ENCODE measurements at regions not wholly inside any gene's neighbourhood (a gene's known extent, or its start where the extent isn't known, plus 50 kb on each side); places are given as distances from the start of the nearest gene placed in this dataset.

DNA sequence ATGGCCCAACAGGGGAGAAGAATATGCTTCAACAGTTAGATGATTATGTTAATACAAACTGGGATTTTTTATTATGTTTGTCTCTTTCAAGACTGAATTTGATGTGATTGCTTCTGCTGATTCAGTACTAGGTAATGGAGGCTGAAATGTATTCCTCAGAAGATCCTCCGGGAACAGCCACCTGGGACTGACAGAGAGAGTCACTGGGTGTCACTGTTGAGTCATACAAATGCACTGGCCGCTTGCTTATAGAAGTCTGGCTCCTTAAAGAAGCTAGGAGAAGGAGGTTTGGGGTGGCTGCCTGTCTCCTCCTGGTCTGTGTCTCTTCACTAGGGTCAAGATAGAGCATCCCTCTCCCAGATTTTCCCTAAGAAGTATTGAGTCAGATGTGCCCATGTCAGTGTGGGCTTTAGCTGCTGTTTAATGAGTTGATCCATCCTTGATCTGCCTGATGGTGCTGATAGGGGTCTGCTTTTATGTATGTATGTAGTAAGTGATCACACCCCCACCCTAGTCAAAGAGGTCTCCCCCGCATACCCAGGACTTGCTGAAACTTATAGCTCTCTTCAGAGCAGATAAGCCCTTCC is 773.4 kb downstream of the BRINP1 start:
- Mint-ChIP-seq H3K9me3 (no peaks in the 10 kb centered on the region), H3K27ac (no peak overlapping the region), H3K4me1 (ENCODE audit: low read depth) (no peaks in the 10 kb centered on the region), H3K27me3 (ENCODE audit: low read depth) (no peaks in the 10 kb centered on the region), H3K4me3 (no peak overlapping the region), H3K36me3 (ENCODE audit: low read depth) (no peaks in the 10 kb centered on the region)
- DNase-seq (ENCODE audit: low spot score): no peak

DNA sequence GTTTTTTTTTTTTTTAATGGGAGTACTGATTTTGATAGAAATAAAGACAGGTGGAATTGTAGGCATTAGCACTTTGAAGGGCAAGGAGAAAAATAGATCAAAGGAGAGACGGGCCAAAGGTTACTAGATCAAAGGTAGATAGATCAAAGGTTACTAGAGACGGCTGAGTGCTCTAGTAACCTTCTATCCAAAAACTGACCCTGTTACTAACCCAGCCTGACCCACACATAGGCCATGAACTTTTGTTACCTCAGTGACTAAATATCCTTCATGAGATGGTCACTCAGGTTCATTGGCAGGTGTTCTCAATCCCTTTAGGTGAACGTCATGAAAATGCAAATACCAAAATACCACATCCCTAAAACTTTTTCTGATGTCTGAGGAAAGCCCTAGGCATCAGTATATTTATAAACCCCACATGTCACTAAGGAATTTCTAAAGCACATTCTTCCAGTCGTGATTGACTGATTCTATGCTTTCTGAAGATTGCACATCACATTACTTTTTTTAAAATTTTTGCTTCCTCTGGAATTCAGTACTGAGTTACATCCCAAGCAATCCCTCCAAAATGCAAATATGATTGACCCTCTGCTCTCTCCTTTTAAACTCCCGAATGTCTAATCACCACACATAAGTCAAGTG is 772.7 kb downstream of the BRINP1 start:
- DNase-seq (ENCODE audit: low spot score): no peak
- Mint-ChIP-seq H3K4me1 (ENCODE audit: low read depth) (no peaks in the 10 kb centered on the region), H3K4me3 (no peak overlapping the region), H3K27ac (no peak overlapping the region), H3K27me3 (ENCODE audit: low read depth) (no peaks in the 10 kb centered on the region), H3K9me3 (no peaks in the 10 kb centered on the region), H3K36me3 (ENCODE audit: low read depth) (no peaks in the 10 kb centered on the region)

DNA sequence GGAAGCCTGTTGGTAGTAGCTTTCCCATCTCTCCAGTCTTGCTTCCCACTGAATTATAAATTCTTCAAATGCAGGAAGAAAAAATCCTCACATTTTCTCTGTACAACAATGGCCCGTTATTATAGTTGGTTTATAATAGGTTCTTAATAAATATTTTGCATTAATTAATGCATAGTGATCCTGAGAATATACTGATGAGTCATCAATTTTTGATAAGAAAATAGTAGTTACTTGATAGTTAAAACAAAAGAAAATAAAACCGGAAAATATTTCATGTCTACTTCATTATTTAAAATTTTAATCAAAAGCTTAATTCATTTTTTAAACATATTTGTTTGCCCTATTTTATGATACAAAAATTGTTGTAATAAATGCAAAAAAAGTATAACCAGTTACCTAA is 762.6 kb downstream of the BRINP1 start:
- Mint-ChIP-seq H3K9me3 (peaks cover 3% of the 10 kb centered on the region), H3K36me3 (ENCODE audit: low read depth) (no peaks in the 10 kb centered on the region), H3K4me1 (ENCODE audit: low read depth) (no peaks in the 10 kb centered on the region), H3K27me3 (ENCODE audit: low read depth) (no peaks in the 10 kb centered on the region), H3K4me3 (no peak overlapping the region), H3K27ac (no peak overlapping the region)
- no peak for DNase-seq (ENCODE audit: low spot score)

DNA sequence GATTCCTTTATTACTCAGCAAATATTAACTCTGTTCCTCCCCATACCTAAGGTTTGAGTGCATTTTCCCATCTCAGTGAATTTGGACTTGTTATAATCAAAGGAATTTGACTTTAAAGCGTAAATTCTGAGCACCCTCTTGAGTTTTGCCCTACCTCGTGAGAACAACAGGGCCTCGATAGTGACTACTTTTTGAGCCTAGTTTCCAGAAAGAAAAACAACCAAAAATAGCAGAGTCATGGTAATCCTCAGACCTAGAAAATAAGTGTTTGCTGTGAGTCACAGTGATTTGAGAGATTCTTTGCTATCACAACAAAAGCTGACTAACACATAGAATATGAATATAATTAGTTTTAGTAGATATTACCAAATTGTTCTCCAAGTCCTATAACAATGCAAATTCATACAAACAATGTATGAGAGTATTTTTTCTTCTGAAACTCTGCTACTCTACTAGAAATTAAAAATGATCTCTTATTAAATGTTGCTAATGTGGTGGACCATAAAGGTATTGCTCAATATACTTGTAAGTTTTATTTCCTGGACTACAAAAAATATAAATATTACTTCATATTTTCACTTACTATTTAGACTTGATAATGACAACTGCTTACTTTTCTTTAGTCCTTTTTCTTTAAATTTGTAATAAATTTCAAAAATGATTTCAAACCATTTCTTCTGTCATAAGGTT is 759.7 kb downstream of the BRINP1 start:
- H3K9me3 Mint-ChIP-seq: peaks cover 7% of the 10 kb centered on the region
- no peaks in the 10 kb centered on the region for H3K36me3 Mint-ChIP-seq (ENCODE audit: low read depth)
- H3K27me3 Mint-ChIP-seq (ENCODE audit: low read depth): no peaks in the 10 kb centered on the region
- no peaks in the 10 kb centered on the region for H3K4me1 Mint-ChIP-seq (ENCODE audit: low read depth)
- no peak overlapping the region for H3K27ac Mint-ChIP-seq
- no peak overlapping the region for H3K4me3 Mint-ChIP-seq
- no peak for DNase-seq (ENCODE audit: low spot score)

DNA sequence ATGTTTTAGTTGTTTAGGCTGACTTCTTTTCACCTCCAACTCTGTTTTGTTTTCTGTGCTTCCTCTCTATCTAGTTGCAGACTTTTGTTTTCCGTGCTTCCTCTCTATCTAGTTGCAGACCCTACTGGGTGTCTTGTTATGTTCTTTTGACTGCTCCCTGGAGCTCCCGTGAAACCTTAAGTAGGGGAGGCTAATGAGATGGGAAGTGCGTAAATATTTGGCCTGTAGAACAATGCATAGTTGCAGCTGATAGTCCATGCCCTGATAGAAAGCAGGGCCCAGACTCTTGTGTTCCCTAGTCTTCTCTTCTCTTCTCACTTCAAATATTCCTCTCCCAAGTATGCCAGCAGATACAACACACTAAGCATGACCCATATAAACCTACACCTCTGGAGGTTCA is 757.0 kb downstream of the BRINP1 start:
- peaks cover 14% of the 10 kb centered on the region for H3K9me3 Mint-ChIP-seq
- no peak overlapping the region for H3K4me3 Mint-ChIP-seq
- H3K4me1 Mint-ChIP-seq (ENCODE audit: low read depth): no peaks in the 10 kb centered on the region
- no peak overlapping the region for H3K27ac Mint-ChIP-seq
- no peaks in the 10 kb centered on the region for H3K27me3 Mint-ChIP-seq (ENCODE audit: low read depth)
- DNase-seq (ENCODE audit: low spot score): no peak
- no peaks in the 10 kb centered on the region for H3K36me3 Mint-ChIP-seq (ENCODE audit: low read depth)

- Mint-ChIP-seq H3K4me1 (ENCODE audit: low read depth) (no peaks in the 10 kb centered on the region), H3K9me3 (peaks cover 14% of the 10 kb centered on the region), H3K27ac (no peak overlapping the region), H3K36me3 (ENCODE audit: low read depth) (no peaks in the 10 kb centered on the region), H3K4me3 (no peak overlapping the region), H3K27me3 (ENCODE audit: low read depth) (no peaks in the 10 kb centered on the region)
- DNase-seq (ENCODE audit: low spot score): no peak
These were observed 755.2 kb downstream of the BRINP1 start for GRCh38 chr9:118613996-118614395.

GRCh38 chr9:118618084-118618483 is 751.2 kb downstream of the BRINP1 start:
- no peak for DNase-seq (ENCODE audit: low spot score)
- H3K4me1 Mint-ChIP-seq (ENCODE audit: low read depth): no peaks in the 10 kb centered on the region
- H3K9me3 Mint-ChIP-seq: peaks cover 9% of the 10 kb centered on the region
- no peaks in the 10 kb centered on the region for H3K27me3 Mint-ChIP-seq (ENCODE audit: low read depth)
- H3K4me3 Mint-ChIP-seq: no peak overlapping the region
- H3K27ac Mint-ChIP-seq: no peak overlapping the region
- H3K36me3 Mint-ChIP-seq (ENCODE audit: low read depth): no peaks in the 10 kb centered on the region

GRCh38 chr9:118618849-118619248 is 750.4 kb downstream of the BRINP1 start:
- no peak for DNase-seq (ENCODE audit: low spot score)
- Mint-ChIP-seq H3K36me3 (ENCODE audit: low read depth) (no peaks in the 10 kb centered on the region), H3K9me3 (peaks cover 10% of the 10 kb centered on the region), H3K4me3 (no peak overlapping the region), H3K27ac (no peak overlapping the region), H3K27me3 (ENCODE audit: low read depth) (no peaks in the 10 kb centered on the region), H3K4me1 (ENCODE audit: low read depth) (no peaks in the 10 kb centered on the region)

GRCh38 chr9:118624608-118625007 is 744.6 kb downstream of the BRINP1 start:
- H3K27ac Mint-ChIP-seq: no peak overlapping the region
- no peak overlapping the region for H3K4me3 Mint-ChIP-seq

DNA sequence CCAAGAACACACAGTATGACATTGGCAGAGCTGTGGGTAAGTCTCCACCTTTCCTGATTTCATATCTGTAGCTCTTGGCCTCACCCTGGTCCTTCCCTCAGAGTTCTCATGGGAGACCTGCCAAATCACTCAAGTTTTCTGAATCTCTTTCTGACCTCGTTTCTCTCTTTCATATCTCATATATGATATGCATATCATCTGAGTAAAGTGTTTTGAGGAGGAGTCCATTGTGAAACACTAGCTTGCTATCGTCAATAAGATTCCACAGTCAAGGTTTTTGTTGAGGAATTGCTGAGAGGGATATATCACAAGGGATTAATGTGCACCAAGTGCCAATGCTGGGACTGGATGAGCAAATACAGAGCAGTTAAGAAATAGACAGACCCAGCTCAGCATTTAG is 739.2 kb downstream of the BRINP1 start:
- no peak for DNase-seq (ENCODE audit: low spot score)
- H3K4me1 Mint-ChIP-seq (ENCODE audit: low read depth): no peaks in the 10 kb centered on the region
- H3K27ac Mint-ChIP-seq: no peak overlapping the region
- H3K27me3 Mint-ChIP-seq (ENCODE audit: low read depth): no peaks in the 10 kb centered on the region
- H3K36me3 Mint-ChIP-seq (ENCODE audit: low read depth): no peaks in the 10 kb centered on the region
- peaks cover 8% of the 10 kb centered on the region for H3K9me3 Mint-ChIP-seq
- no peak overlapping the region for H3K4me3 Mint-ChIP-seq

More at GRCh38 chr9:118624608-118625007, 744.6 kb downstream of the BRINP1 start:
- Mint-ChIP-seq H3K27me3 (ENCODE audit: low read depth) (no peaks in the 10 kb centered on the region), H3K36me3 (ENCODE audit: low read depth) (no peaks in the 10 kb centered on the region), H3K9me3 (peaks cover 4% of the 10 kb centered on the region), H3K4me1 (ENCODE audit: low read depth) (no peaks in the 10 kb centered on the region)
- DNase-seq (ENCODE audit: low spot score): no peak

DNA sequence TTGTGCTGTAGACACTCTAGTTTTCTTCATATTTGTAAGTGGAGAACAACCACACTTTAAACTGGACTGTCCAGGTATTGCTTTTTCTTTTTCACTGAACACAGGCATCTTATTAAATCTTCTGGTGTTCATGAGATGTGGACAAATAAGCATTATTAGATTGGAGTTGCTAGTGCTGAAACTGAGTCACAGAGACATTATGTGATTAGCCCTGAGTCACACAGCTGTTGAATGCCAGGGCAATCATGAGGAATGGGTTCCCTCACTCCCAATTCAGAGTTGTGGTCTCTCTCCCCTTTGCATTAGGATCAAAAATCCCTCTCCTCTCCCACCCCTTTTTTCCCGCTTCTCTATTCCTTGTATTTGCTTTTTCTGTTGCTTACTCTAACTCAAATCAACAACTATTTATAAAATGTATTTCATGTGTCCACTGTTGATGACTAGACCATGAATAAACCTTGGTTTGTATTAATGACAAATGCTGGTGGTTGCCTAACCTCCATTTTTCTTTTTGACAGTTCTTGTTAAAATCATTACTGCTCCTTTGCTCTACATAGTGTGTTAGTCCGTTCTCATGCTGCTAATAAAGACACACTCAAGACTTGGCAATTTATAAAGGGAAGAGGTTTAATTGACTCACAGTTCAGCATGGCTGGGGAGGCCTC is 738.2 kb downstream of the BRINP1 start:
- Mint-ChIP-seq H3K4me1 (ENCODE audit: low read depth) (no peaks in the 10 kb centered on the region), H3K36me3 (ENCODE audit: low read depth) (no peaks in the 10 kb centered on the region), H3K27ac (no peak overlapping the region), H3K27me3 (ENCODE audit: low read depth) (no peaks in the 10 kb centered on the region), H3K9me3 (peaks cover 8% of the 10 kb centered on the region), H3K4me3 (no peak overlapping the region)
- no peak for DNase-seq (ENCODE audit: low spot score)

DNA sequence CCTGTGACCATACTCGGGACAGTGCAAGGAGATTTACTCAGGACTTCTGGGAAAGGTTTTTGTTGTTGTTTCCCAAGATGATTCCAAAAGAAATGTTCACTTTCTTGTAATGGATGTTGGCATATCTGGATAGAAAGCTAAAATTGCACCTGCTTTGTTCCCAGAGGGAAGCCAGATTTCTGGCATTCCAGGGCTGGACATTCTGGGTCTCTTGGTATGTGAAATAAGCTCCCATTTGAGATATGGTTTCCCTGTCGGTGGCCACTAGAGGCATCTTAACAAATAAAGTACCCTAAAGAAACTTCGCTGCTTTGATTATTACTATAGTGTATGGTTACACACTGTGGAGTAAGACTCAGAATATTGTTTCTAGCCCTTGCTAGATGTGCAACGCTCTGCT is 737.3 kb downstream of the BRINP1 start:
- no peak for DNase-seq (ENCODE audit: low spot score)
- no peak overlapping the region for H3K4me3 Mint-ChIP-seq
- no peaks in the 10 kb centered on the region for H3K27me3 Mint-ChIP-seq (ENCODE audit: low read depth)
- H3K36me3 Mint-ChIP-seq (ENCODE audit: low read depth): no peaks in the 10 kb centered on the region
- no peaks in the 10 kb centered on the region for H3K4me1 Mint-ChIP-seq (ENCODE audit: low read depth)
- no peak overlapping the region for H3K27ac Mint-ChIP-seq
- H3K9me3 Mint-ChIP-seq: peaks cover 8% of the 10 kb centered on the region

DNA sequence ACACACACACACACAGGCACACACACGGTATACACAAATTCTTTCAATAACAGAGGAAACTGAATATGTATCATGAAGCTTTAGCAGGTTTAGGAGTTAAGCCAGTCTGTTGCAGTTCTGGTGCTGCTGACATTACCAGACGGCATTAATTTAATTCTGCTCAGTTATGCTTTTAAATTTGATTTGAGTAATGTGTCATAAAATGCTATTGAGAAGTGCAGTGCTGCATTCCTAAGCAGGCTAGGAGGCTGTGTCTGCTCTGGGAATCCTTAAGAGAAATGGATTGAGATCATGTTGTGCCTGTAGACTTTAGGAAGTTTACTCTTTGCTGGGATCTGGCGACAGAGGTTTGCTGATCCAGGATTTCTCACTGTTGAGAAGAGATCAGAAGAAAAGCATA is 733.8 kb downstream of the BRINP1 start:
- no peak overlapping the region for H3K27ac Mint-ChIP-seq
- no peaks in the 10 kb centered on the region for H3K4me1 Mint-ChIP-seq (ENCODE audit: low read depth)
- no peak for DNase-seq (ENCODE audit: low spot score)
- H3K4me3 Mint-ChIP-seq: no peak overlapping the region
- H3K9me3 Mint-ChIP-seq: peaks cover 22% of the 10 kb centered on the region
- H3K27me3 Mint-ChIP-seq (ENCODE audit: low read depth): no peaks in the 10 kb centered on the region
- H3K36me3 Mint-ChIP-seq (ENCODE audit: low read depth): no peaks in the 10 kb centered on the region

DNA sequence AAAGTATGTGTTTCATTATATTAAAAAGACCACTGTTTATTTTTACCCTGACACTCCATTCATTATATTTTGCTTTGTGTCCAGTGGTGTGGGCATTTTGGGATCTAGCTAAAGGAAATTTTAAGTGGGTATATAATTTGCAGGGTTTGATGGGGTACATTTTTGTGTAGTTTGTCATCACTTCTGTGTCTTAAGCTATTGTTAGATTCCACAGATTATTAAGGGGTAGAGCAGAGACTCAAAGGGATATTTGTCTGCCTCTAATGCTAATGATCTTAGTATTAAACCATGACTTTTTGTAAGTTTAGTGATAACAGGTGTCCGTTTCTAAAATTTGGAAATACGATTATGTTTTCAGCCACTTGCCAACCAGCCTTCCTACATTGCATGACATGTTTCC is 731.6 kb downstream of the BRINP1 start:
- Mint-ChIP-seq H3K9me3 (peaks cover 32% of the 10 kb centered on the region), H3K27ac (no peak overlapping the region), H3K27me3 (ENCODE audit: low read depth) (no peaks in the 10 kb centered on the region), H3K36me3 (ENCODE audit: low read depth) (no peaks in the 10 kb centered on the region), H3K4me1 (ENCODE audit: low read depth) (no peaks in the 10 kb centered on the region), H3K4me3 (no peak overlapping the region)
- DNase-seq (ENCODE audit: low spot score): no peak

Data from T-helper 2 cell treated with Interferon-gamma antibody and Interleukin-4, amounts not matched to agents 5 μg/mL and 100 μg/mL, for 36 hours (primary cell).